ENCODE measurements at regions not wholly inside any gene's neighbourhood (a gene's known extent, or its start where the extent isn't known, plus 50 kb on each side); places are given as distances from the start of the nearest gene placed in this dataset.

DNA sequence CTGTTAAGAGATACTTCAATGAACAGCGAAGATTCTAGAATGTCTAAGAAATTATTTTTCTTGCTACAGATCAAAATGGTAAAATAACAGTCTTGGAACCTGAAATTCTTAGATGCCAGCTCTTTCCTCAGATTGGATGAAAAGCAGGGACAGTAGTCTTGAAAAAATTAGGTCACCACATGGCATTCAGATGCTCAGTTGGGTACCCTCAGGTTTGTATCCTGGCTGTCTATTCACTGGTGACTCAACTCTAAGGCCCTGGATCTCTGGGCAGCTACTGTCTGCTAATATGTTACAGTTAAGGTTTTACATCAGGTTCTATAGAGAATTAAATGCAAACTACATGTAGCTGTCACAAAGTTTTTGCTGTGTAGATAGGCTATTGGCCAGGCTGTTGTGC is 528.9 kb upstream of the ADAMTS5 start:
- ChIA-PET CTCF (no interaction called here), POLR2A (no interaction called here)
- DNase-seq (ENCODE audit: low spot score) (no peak), ATAC-seq (no peak)
- H3K9me3 Mint-ChIP-seq, result peaks cover 3% of the 10 kb centered on the region; the same call in 1 of the 2 replicates
- no peaks in the 10 kb centered on the region for H3K36me3 Mint-ChIP-seq
- H3K27ac Mint-ChIP-seq, result no peak overlapping the region
- H3K4me3 Mint-ChIP-seq, result no peak overlapping the region
- TF ChIP-seq TP53 (CRISPR knock-in tag; IDR thresholded peaks at IDR 0.05), result no peak
- no peak for TF ChIP-seq NFYB (CRISPR knock-in tag; conservative IDR thresholded peaks at IDR 0.05; ENCODE audit: low read depth)
- no peak for TF ChIP-seq ZNF263 (CRISPR knock-in tag; IDR thresholded peaks at IDR 0.05; ENCODE audit: low read depth)
- TF ChIP-seq, protein P1, sequence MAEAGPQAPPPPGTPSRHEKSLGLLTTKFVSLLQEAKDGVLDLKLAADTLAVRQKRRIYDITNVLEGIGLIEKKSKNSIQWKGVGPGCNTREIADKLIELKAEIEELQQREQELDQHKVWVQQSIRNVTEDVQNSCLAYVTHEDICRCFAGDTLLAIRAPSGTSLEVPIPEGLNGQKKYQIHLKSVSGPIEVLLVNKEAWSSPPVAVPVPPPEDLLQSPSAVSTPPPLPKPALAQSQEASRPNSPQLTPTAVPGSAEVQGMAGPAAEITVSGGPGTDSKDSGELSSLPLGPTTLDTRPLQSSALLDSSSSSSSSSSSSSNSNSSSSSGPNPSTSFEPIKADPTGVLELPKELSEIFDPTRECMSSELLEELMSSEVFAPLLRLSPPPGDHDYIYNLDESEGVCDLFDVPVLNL (CRISPR knock-in tag; IDR thresholded peaks at IDR 0.05; ENCODE audit: borderline replicate concordance, low read depth), result no peak
- TF ChIP-seq OVOL2 (CRISPR knock-in tag; IDR thresholded peaks at IDR 0.05; ENCODE audit: borderline replicate concordance), result no peak
- no peak for TF ChIP-seq TCF7 (CRISPR knock-in tag; IDR thresholded peaks at IDR 0.05; ENCODE audit: low read depth)
- TF ChIP-seq RORB (CRISPR knock-in tag; IDR thresholded peaks at IDR 0.05), result no peak
- no peak for TF ChIP-seq ZNF671 (CRISPR knock-in tag; IDR thresholded peaks at IDR 0.05)
- TF ChIP-seq SMAD4 (CRISPR knock-in tag; IDR thresholded peaks at IDR 0.05), result no peak
- H3K27me3 Mint-ChIP-seq (ENCODE audit: low read depth), result no peaks in the 10 kb centered on the region
- peaks cover 7% of the 10 kb centered on the region for H3K4me1 Mint-ChIP-seq

DNA sequence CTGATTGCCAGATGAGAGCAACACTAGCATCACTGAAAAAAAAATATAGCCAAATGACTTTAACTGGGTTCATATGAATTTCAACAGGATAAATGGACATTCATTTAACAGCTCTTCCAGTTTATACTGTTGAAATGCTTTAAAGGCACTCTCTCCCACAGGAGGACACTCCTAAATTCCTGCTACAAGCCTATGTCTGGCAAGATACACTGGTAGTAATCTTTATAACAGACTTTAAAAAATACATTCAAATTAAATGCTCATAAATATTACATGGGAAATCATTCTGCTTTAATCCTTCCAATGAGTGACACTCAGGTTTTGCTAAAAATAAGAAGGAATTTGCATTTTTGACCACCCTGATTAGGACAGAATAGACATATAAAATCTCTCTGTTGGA is 526.7 kb upstream of the ADAMTS5 start:
- no peaks in the 10 kb centered on the region for H3K36me3 Mint-ChIP-seq
- ATAC-seq, result no peak
- TF ChIP-seq ZBTB43 (CRISPR knock-in tag; IDR thresholded peaks at IDR 0.05), result no peak
- no peak for TF ChIP-seq HMGA2 (CRISPR knock-in tag; IDR thresholded peaks at IDR 0.05)
- no peak for TF ChIP-seq SOX15 (CRISPR knock-in tag; IDR thresholded peaks at IDR 0.05)
- TF ChIP-seq FOXP1 (CRISPR knock-in tag; IDR thresholded peaks at IDR 0.05; ENCODE audit: borderline replicate concordance), result no peak
- TF ChIP-seq TEAD1 (CRISPR knock-in tag; IDR thresholded peaks at IDR 0.05), result no peak
- TF ChIP-seq ARID4B (CRISPR knock-in tag; IDR thresholded peaks at IDR 0.05; ENCODE audit: borderline replicate concordance), result no peak
- TF ChIP-seq, protein P2, sequence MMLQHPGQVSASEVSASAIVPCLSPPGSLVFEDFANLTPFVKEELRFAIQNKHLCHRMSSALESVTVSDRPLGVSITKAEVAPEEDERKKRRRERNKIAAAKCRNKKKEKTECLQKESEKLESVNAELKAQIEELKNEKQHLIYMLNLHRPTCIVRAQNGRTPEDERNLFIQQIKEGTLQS (CRISPR knock-in tag; conservative IDR thresholded peaks at IDR 0.05), result no peak
- TF ChIP-seq, protein P3, sequence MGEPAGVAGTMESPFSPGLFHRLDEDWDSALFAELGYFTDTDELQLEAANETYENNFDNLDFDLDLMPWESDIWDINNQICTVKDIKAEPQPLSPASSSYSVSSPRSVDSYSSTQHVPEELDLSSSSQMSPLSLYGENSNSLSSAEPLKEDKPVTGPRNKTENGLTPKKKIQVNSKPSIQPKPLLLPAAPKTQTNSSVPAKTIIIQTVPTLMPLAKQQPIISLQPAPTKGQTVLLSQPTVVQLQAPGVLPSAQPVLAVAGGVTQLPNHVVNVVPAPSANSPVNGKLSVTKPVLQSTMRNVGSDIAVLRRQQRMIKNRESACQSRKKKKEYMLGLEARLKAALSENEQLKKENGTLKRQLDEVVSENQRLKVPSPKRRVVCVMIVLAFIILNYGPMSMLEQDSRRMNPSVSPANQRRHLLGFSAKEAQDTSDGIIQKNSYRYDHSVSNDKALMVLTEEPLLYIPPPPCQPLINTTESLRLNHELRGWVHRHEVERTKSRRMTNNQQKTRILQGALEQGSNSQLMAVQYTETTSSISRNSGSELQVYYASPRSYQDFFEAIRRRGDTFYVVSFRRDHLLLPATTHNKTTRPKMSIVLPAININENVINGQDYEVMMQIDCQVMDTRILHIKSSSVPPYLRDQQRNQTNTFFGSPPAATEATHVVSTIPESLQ (CRISPR knock-in tag; IDR thresholded peaks at IDR 0.05), result no peak
- TF ChIP-seq NR1H2 (CRISPR knock-in tag; IDR thresholded peaks at IDR 0.05), result no peak
- TF ChIP-seq PREB (CRISPR knock-in tag; IDR thresholded peaks at IDR 0.05; ENCODE audit: borderline replicate concordance), result no peak
- TF ChIP-seq, protein P4, sequence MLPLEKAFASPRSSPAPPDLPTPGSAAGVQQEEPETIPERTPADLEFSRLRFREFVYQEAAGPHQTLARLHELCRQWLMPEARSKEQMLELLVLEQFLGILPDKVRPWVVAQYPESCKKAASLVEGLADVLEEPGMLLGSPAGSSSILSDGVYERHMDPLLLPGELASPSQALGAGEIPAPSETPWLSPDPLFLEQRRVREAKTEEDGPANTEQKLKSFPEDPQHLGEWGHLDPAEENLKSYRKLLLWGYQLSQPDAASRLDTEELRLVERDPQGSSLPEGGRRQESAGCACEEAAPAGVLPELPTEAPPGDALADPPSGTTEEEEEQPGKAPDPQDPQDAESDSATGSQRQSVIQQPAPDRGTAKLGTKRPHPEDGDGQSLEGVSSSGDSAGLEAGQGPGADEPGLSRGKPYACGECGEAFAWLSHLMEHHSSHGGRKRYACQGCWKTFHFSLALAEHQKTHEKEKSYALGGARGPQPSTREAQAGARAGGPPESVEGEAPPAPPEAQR (CRISPR knock-in tag; IDR thresholded peaks at IDR 0.05), result no peak
- TF ChIP-seq TEAD4 (CRISPR knock-in tag; IDR thresholded peaks at IDR 0.05), result no peak
- TF ChIP-seq MXD4 (CRISPR knock-in tag; IDR thresholded peaks at IDR 0.05; ENCODE audit: borderline replicate concordance), result no peak
- TF ChIP-seq ZNF232 (CRISPR knock-in tag; IDR thresholded peaks at IDR 0.05), result no peak
- H3K27ac Mint-ChIP-seq, result no peak overlapping the region
- no peak for DNase-seq (ENCODE audit: low spot score)
- POLR2A ChIA-PET, result no interaction called here
- no peak overlapping the region for H3K4me3 Mint-ChIP-seq
- H3K9me3 Mint-ChIP-seq, result no peaks in the 10 kb centered on the region
- CTCF ChIA-PET, result no interaction called here
- peaks cover 6% of the 10 kb centered on the region for H3K4me1 Mint-ChIP-seq
- H3K27me3 Mint-ChIP-seq (ENCODE audit: low read depth), result no peaks in the 10 kb centered on the region
